HPDE6-E6E7 (cell line): ENCODE measurements at regions not wholly inside any gene's neighbourhood (a gene's known extent, or its start where the extent isn't known, plus 50 kb on each side); places are given as distances from the start of the nearest gene placed in this dataset.

Experiments
- DNase-seq: peaks from one replicate; pipeline ENCODE4 v3.0.0; 2011; ENCODE audit warnings: missing footprints; ENCODE audit errors: extremely low spot score

- no peak for DNase-seq
These were observed 216.1 kb upstream of the RASA1 start for GRCh38 chr5:87051502-87052113.

- DNase-seq = no peak
These were observed 214.5 kb upstream of the RASA1 start for GRCh38 chr5:87053146-87053545.

- DNase-seq = no peak
These were observed 212.9 kb upstream of the RASA1 start for GRCh38 chr5:87054821-87055220.

GRCh38 chr5:87061046-87061445 lies 206.6 kb upstream of the RASA1 start:
- DNase-seq = no peak

- DNase-seq = no peak
These were observed 198.4 kb upstream of the RASA1 start for GRCh38 chr5:87069311-87069710.

- DNase-seq = peak; percentile 15
These were observed 197.6 kb upstream of the RASA1 start for GRCh38 chr5:87069974-87070608.

- no peak for DNase-seq
These were observed 193.6 kb upstream of the RASA1 start for GRCh38 chr5:87074072-87074471.

GRCh38 chr5:87074934-87075541 lies 192.6 kb upstream of the RASA1 start:
- DNase-seq = no peak

- DNase-seq = no peak
These were observed 191.3 kb upstream of the RASA1 start for GRCh38 chr5:87076411-87076810.

GRCh38 chr5:87076931-87077330 lies 190.8 kb upstream of the RASA1 start:
- DNase-seq = no peak

- DNase-seq = no peak
These were observed 188.5 kb upstream of the RASA1 start for GRCh38 chr5:87079219-87079618.

GRCh38 chr5:87081016-87081415 lies 186.7 kb upstream of the RASA1 start:
- DNase-seq = no peak

- DNase-seq = no peak
These were observed 185.9 kb upstream of the RASA1 start for GRCh38 chr5:87081511-87082372.

- DNase-seq = no peak
These were observed 173.3 kb upstream of the RASA1 start for GRCh38 chr5:87094347-87094746.

GRCh38 chr5:87094833-87095232 lies 172.8 kb upstream of the RASA1 start:
- no peak for DNase-seq

GRCh38 chr5:87095787-87096186 lies 171.9 kb upstream of the RASA1 start:
- DNase-seq = no peak

GRCh38 chr5:87097664-87098063 lies 170.0 kb upstream of the RASA1 start:
- no peak for DNase-seq

- no peak for DNase-seq
These were observed 168.3 kb upstream of the RASA1 start for GRCh38 chr5:87099291-87099839.

- no peak for DNase-seq
These were observed 167.7 kb upstream of the RASA1 start for GRCh38 chr5:87099968-87100367.

- no peak for DNase-seq
These were observed 166.4 kb upstream of the RASA1 start for GRCh38 chr5:87101321-87101720.

GRCh38 chr5:87102841-87103240 lies 164.8 kb upstream of the RASA1 start:
- no peak for DNase-seq

GRCh38 chr5:87103616-87104287 lies 163.9 kb upstream of the RASA1 start:
- no peak for DNase-seq
